HG03457 (cell line): ENCODE measurements at regions not wholly inside any gene's neighbourhood (a gene's known extent, or its start where the extent isn't known, plus 50 kb on each side); places are given as distances from the start of the nearest gene placed in this dataset.

Source experiments
- ATAC-seq: cut with Tn5 transposase; IDR thresholded peaks from one replicate; pipeline ENCODE4 v1.9.1; 2021; ENCODE audit warnings: moderate number of reproducible peaks; ENCODE audit not compliant: unreplicated experiment

- no peak for ATAC-seq
Observed at GRCh38 chr1:58154256-58154655, 392.3 kb downstream of the OMA1 start.

GRCh38 chr1:58152697-58153096 lies 393.8 kb downstream of the OMA1 start:
- ATAC-seq = no peak

- no peak for ATAC-seq
Observed at GRCh38 chr1:58149271-58149812, 397.2 kb downstream of the OMA1 start.

- ATAC-seq = no peak
Observed at GRCh38 chr1:58144698-58145270, 401.7 kb downstream of the OMA1 start.

- no peak for ATAC-seq
Observed at GRCh38 chr1:58143972-58144697, 402.4 kb downstream of the OMA1 start.

- no peak for ATAC-seq
Observed at GRCh38 chr1:58136387-58136786, 410.1 kb downstream of the OMA1 start.

GRCh38 chr1:58135821-58136321 lies 410.7 kb downstream of the OMA1 start:
- ATAC-seq = no peak

GRCh38 chr1:58133562-58133961 lies 413.0 kb downstream of the OMA1 start:
- no peak for ATAC-seq

- no peak for ATAC-seq
Observed at GRCh38 chr1:58123051-58123450, 423.5 kb downstream of the OMA1 start.

GRCh38 chr1:58119971-58120370 lies 426.6 kb downstream of the OMA1 start:
- no peak for ATAC-seq

GRCh38 chr1:58116284-58116683 lies 430.2 kb downstream of the OMA1 start:
- ATAC-seq = no peak

GRCh38 chr1:58109646-58110200 lies 436.8 kb downstream of the OMA1 start:
- ATAC-seq = no peak

GRCh38 chr1:58108783-58109182 lies 437.7 kb downstream of the OMA1 start:
- no peak for ATAC-seq

GRCh38 chr1:58107943-58108342 lies 438.6 kb downstream of the OMA1 start:
- ATAC-seq = no peak

- peak; percentile 50 for ATAC-seq
Observed at GRCh38 chr1:58104960-58105359, 441.6 kb downstream of the OMA1 start.

- no peak for ATAC-seq
Observed at GRCh38 chr1:58096714-58097113, 449.8 kb downstream of the OMA1 start.

- no peak for ATAC-seq
Observed at GRCh38 chr1:58095183-58095582, 451.3 kb downstream of the OMA1 start.

- no peak for ATAC-seq
Observed at GRCh38 chr1:58094221-58094620, 452.3 kb downstream of the OMA1 start.

GRCh38 chr1:58090640-58091039 lies 455.9 kb downstream of the OMA1 start:
- ATAC-seq = no peak

GRCh38 chr1:58089898-58090534 lies 456.5 kb downstream of the OMA1 start:
- no peak for ATAC-seq

- no peak for ATAC-seq
Observed at GRCh38 chr1:58084266-58084665, 462.3 kb downstream of the OMA1 start.

- no peak for ATAC-seq
Observed at GRCh38 chr1:58082596-58082995, 463.9 kb downstream of the OMA1 start.
